K562 (cell line): ENCODE measurements at regions not wholly inside any gene's neighbourhood (a gene's known extent, or its start where the extent isn't known, plus 50 kb on each side); places are given as distances from the start of the nearest gene placed in this dataset.

ENCODE experiments used
- ATAC-seq: fragments of 200-7000 bp; cut with Tn5 transposase; 3 replicates; pipeline ENCODE4 v1.9.1; 2020; ENCODE audit warnings: moderate library complexity
- BruUV-seq: library from RNA; stranded (reverse); fragments of 400-500 nt; replicated peaks from 2 replicates; lab custom pipeline; 2021; lab: Mats Ljungman, UMichigan
- CTCF ChIA-PET: fragments of 300-600 bp; formaldehyde crosslinking; extraction: SDS; loops from one replicate; lab custom pipeline; 2021; ENCODE audit warnings: low intra/inter-chr PET ratio; lab: Yijun Ruan, JAX
- POLR2A ChIA-PET: fragments of 300-600, 350-650 bp; sonication (Branson Sonifier 250); formaldehyde crosslinking; extraction: SDS; loops from one replicate; lab custom pipeline; 2021; ENCODE audit warnings: antibody characterized with exemption, inconsistent platforms; lab: Yijun Ruan, JAX
- DNase-seq, 4 experiments: peaks; one replicate each; pipeline versions ENCODE4 v3.0.0 to v3.0.0-alpha.2; 2011 to 2018; ENCODE audit warnings: low spot score in 3 of 4, mixed read lengths in 3 of 4; ENCODE audit errors: extremely low read depth in 1 of 4
- FAIRE-seq: peaks from 2 replicates; lab custom pipeline; 2011; peaks lifted over from hg19 to GRCh38; lab: Jason Lieb, UNC
- H2AFZ ChIP-seq: 2 replicates; pipeline ENCODE4 v1.6.0; 2011; ENCODE audit warnings: low read depth, low read length, control low read depth, inconsistent platforms
- H3K27ac ChIP-seq: fragments of 200-600 bp; 3 replicates; pipeline ENCODE4 v1.8.0; 2011; ENCODE audit warnings: low read depth, mild to moderate bottlenecking, control low read depth, inconsistent platforms, low read length, moderate library complexity, mixed read lengths; ENCODE audit errors: extremely low read depth
- H3K27me3 ChIP-seq, 2 experiments: fragments of 300-600 bp in 1 of 2; 2 replicates in 1 of 2; 3 replicates in 1 of 2; pipeline versions ENCODE4 v1.6.0 to v1.8.0; 2011; ENCODE audit warnings: inconsistent platforms in 2 of 2, low read length in 2 of 2, mild to moderate bottlenecking in 1 of 2, mixed read lengths in 1 of 2, moderate library complexity in 1 of 2; ENCODE audit not compliant: control insufficient read depth in 2 of 2, insufficient read depth in 2 of 2
- H3K36me3 ChIP-seq: fragments of 300-600 bp; 3 replicates; pipeline ENCODE4 v1.8.0; 2011; ENCODE audit warnings: mild to moderate bottlenecking, low read length, inconsistent platforms; ENCODE audit not compliant: control insufficient read depth, insufficient read depth
- H3K4me1 ChIP-seq, 2 experiments: fragments of 200-600 bp in 1 of 2; replicated peaks in 1 of 2; 2 replicates in 1 of 2; 3 replicates in 1 of 2; pipeline versions ENCODE4 v1.5.1 to v1.8.0; 2011; ENCODE audit warnings: inconsistent platforms in 2 of 2, low read length in 2 of 2, mild to moderate bottlenecking in 1 of 2, mixed read lengths in 1 of 2, moderate library complexity in 1 of 2; ENCODE audit not compliant: control insufficient read depth in 2 of 2, insufficient read depth in 2 of 2
- H3K4me2 ChIP-seq: 2 replicates; pipeline ENCODE4 v1.6.1; 2011; ENCODE audit warnings: low read length, control low read depth, inconsistent platforms, mixed read lengths; ENCODE audit not compliant: insufficient read depth
- H3K4me3 ChIP-seq: fragments of 200-600 bp; sonication (generic), shearing (Covaris generic); 2 replicates; pipeline ENCODE4 v1.5.1; 2016; ENCODE audit warnings: control low read depth, inconsistent platforms
- H3K79me2 ChIP-seq: fragments of 200-600 bp; 3 replicates; pipeline ENCODE4 v1.8.0; 2011; ENCODE audit warnings: low read length, inconsistent platforms; ENCODE audit not compliant: control insufficient read depth, insufficient read depth
- H3K9ac ChIP-seq, 2 experiments: 2 replicates each; pipeline versions ENCODE4 v1.6.0 to v1.6.1; 2011; ENCODE audit warnings: low read depth in 2 of 2, low read length in 2 of 2, control low read depth in 1 of 2, inconsistent platforms in 1 of 2, mild to moderate bottlenecking in 1 of 2, mixed read lengths in 1 of 2; ENCODE audit not compliant: insufficient read depth in 1 of 2
- H3K9me1 ChIP-seq: one replicate; pipeline ENCODE4 v1.6.0; 2011; ENCODE audit warnings: inconsistent platforms, mild to moderate bottlenecking, low read length, moderate library complexity; ENCODE audit not compliant: control insufficient read depth, insufficient read depth
- H3K9me3 ChIP-seq: replicated peaks from 2 replicates; pipeline ENCODE4 v1.5.1; 2011; ENCODE audit warnings: low read depth, low read length, inconsistent platforms; ENCODE audit not compliant: control insufficient read depth, insufficient read depth
- H4K20me1 ChIP-seq: replicated peaks from 2 replicates; pipeline ENCODE4 v1.6.1; 2011; ENCODE audit warnings: low read length, inconsistent platforms, mixed read lengths; ENCODE audit not compliant: control insufficient read depth, insufficient read depth
- AFF4 ChIP-seq: sonication (generic); formaldehyde crosslinking; IDR thresholded peaks from 2 replicates; pipeline ENCODE4 v1.8.0; 2023; ENCODE audit warnings: mild to moderate bottlenecking, missing genetic modification reagents
- GABPA ChIP-seq: fragments of 200-800 bp; sonication (Bioruptor generic); conservative IDR thresholded peaks from 2 replicates; pipeline ENCODE4 v1.6.1; 2016; ENCODE audit warnings: low read depth, missing genetic modification characterization, missing compliant biosample characterization
- USF2 ChIP-seq: sonication (generic); formaldehyde crosslinking; IDR thresholded peaks from 2 replicates; pipeline ENCODE4 v1.5.0; 2020; ENCODE audit warnings: missing genetic modification reagents
- ZKSCAN1 ChIP-seq: fragments of 150-350 bp; IDR thresholded peaks from 2 replicates; pipeline ENCODE4 v1.6.1; 2016; ENCODE audit warnings: low read depth, low read length
- ZNF316 ChIP-seq: fragments of 450-650 bp; IDR thresholded peaks from 2 replicates; pipeline ENCODE4 v1.6.1; 2016
- ZNF586 ChIP-seq: fragments of 450-650 bp; formaldehyde crosslinking; conservative IDR thresholded peaks from 2 replicates; pipeline ENCODE4 v1.4.0; 2020; ENCODE audit warnings: mild to moderate bottlenecking, moderate library complexity
- WGBS: fragments of 100-300 bp; shearing (Covaris generic); methylation state at CpG from one replicate; pipeline ENCODE4 v1.1.6; 2016; ENCODE audit warnings: low coverage, mixed read lengths; ENCODE audit not compliant: insufficient coverage; ENCODE audit errors: missing lambda C conversion rate; 5-methylcytosine and 5-hydroxymethylcytosine counted together
- in situ Hi-C: fragments of 300-500 bp; cut with MboI; formaldehyde crosslinking; loops from 4 replicates; pipeline ENCODE4 v1.15.0; 2018; ENCODE audit warnings: inconsistent platforms, mixed read lengths
- intact Hi-C: fragments of 100-400 bp; cut with micrococcal nuclease; formaldehyde crosslinking; loops from 2 replicates; pipeline ENCODE4 v1.14.2; 2022
- TF ChIP-seq, protein P1 (sequence below): fragments of 450-650 bp; IDR thresholded peaks from one replicate; pipeline ENCODE4 v1.6.1; 2018; ENCODE audit warnings: mild to moderate bottlenecking, moderate library complexity; ENCODE audit not compliant: partially characterized antibody
- TF ChIP-seq, protein P2 (sequence below): sonication (generic); formaldehyde crosslinking; IDR thresholded peaks from 2 replicates; pipeline ENCODE4 v1.8.0; 2022; ENCODE audit warnings: missing genetic modification reagents, mild to moderate bottlenecking, borderline replicate concordance

DNA sequence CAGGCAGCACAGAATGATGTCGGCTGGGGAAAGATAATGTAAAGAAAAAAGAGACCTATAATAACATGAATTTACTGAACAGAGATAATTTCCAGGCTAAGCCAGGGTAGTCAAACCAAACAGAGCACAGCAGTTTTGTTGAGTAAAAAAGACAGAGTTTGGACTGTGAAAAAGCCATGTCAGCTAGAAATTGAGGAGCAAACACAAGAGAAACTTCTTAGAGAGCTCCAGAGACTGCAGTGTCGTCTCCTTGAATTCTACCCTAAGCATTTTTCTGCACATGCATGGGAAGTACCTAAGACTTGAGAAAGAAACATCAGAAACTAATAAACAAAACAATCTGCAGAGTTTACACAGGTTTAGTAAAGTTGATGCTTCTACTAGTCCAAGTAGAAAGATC, 1098.8 kb upstream of the CDH8 start:
- in situ Hi-C loops (no loop called here), intact Hi-C loops (no loop called here)
- H3K9me3 ChIP-seq: no peaks in the 10 kb centered on the region
- H3K4me2 ChIP-seq: no peak overlapping the region
- TF ChIP-seq ZNF316: no peak
- no peak for TF ChIP-seq ZKSCAN1
- TF ChIP-seq ZNF586: no peak
- no peak for TF ChIP-seq GABPA (tag)
- H4K20me1 ChIP-seq: no peaks in the 10 kb centered on the region
- H3K4me3 ChIP-seq: no peak overlapping the region
- H3K9ac ChIP-seq: no peak overlapping the region
- WGBS: 8% methylated on average over 2 of the region's 2 CpGs
- no peak for ATAC-seq
- no peaks in the 10 kb centered on the region for H3K79me2 ChIP-seq
- no peak overlapping the region for H3K27ac ChIP-seq
- no peak overlapping the region for H2AFZ ChIP-seq
- H3K27me3 ChIP-seq: no peaks in the 10 kb centered on the region
- FAIRE-seq: no peak
- H3K36me3 ChIP-seq: no peaks in the 10 kb centered on the region
- CTCF ChIA-PET: no interaction called here
- no peaks in the 10 kb centered on the region for H3K4me1 ChIP-seq
- H3K9me1 ChIP-seq: no peaks in the 10 kb centered on the region
- POLR2A ChIA-PET: no interaction called here
- no TSS peak for BruUV-seq
- no peak for DNase-seq

GRCh38 chr16:63131503-63131902, 1095.3 kb upstream of the CDH8 start:
- no peaks in the 10 kb centered on the region for H3K27me3 ChIP-seq
- ChIA-PET POLR2A (interaction anchor here (0.6 kb wide), 1 partner anchor 81 kb away, joined by 3 read pairs; no protein-coding TSS in a partner anchor), CTCF (no interaction called here)
- ATAC-seq: no peak
- no peak for DNase-seq
- FAIRE-seq: no peak
- in situ Hi-C loops (no loop called here), intact Hi-C loops (no loop called here)
- no peaks in the 10 kb centered on the region for H3K9me3 ChIP-seq
- H3K27ac ChIP-seq: no peak overlapping the region
- no peaks in the 10 kb centered on the region for H3K79me2 ChIP-seq
- H3K36me3 ChIP-seq: no peaks in the 10 kb centered on the region
- no peaks in the 10 kb centered on the region; a peak in 1 of 5 replicates for H3K4me1 ChIP-seq
- BruUV-seq: no TSS peak
- no peak overlapping the region for H3K4me2 ChIP-seq
- H2AFZ ChIP-seq: no peak overlapping the region
- no peak overlapping the region for H3K9ac ChIP-seq
- no peaks in the 10 kb centered on the region for H3K9me1 ChIP-seq
- no peak for TF ChIP-seq USF2 (CRISPR knock-in tag)
- TF ChIP-seq AFF4: no peak
- TF ChIP-seq, protein P1, sequence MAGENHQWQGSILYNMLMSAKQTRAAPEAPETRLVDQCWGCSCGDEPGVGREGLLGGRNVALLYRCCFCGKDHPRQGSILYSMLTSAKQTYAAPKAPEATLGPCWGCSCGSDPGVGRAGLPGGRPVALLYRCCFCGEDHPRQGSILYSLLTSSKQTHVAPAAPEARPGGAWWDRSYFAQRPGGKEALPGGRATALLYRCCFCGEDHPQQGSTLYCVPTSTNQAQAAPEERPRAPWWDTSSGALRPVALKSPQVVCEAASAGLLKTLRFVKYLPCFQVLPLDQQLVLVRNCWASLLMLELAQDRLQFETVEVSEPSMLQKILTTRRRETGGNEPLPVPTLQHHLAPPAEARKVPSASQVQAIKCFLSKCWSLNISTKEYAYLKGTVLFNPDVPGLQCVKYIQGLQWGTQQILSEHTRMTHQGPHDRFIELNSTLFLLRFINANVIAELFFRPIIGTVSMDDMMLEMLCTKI: no peak
- TF ChIP-seq, protein P2, sequence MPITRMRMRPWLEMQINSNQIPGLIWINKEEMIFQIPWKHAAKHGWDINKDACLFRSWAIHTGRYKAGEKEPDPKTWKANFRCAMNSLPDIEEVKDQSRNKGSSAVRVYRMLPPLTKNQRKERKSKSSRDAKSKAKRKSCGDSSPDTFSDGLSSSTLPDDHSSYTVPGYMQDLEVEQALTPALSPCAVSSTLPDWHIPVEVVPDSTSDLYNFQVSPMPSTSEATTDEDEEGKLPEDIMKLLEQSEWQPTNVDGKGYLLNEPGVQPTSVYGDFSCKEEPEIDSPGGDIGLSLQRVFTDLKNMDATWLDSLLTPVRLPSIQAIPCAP (CRISPR knock-in tag): no peak
- H4K20me1 ChIP-seq: no peaks in the 10 kb centered on the region
- WGBS: 4% methylated on average over 2 of the region's 2 CpGs
- no peak overlapping the region for H3K4me3 ChIP-seq
